ENCODE measurements at regions not wholly inside any gene's neighbourhood (a gene's known extent, or its start where the extent isn't known, plus 50 kb on each side); places are given as distances from the start of the nearest gene placed in this dataset.

GRCh38 chr5:36355516-36355915 lies 53.8 kb upstream of the RANBP3L start:
- no peak for DNase-seq

- no peak for DNase-seq
Observed at GRCh38 chr5:36356915-36357314, 55.2 kb upstream of the RANBP3L start.

GRCh38 chr5:36357391-36357975 lies 55.8 kb upstream of the RANBP3L start:
- DNase-seq: peak; percentile 40

- DNase-seq: no peak
Observed at GRCh38 chr5:36359267-36359666, 57.6 kb upstream of the RANBP3L start.

- no peak for DNase-seq
Observed at GRCh38 chr5:36360307-36360706, 58.6 kb upstream of the RANBP3L start.

GRCh38 chr5:36363101-36363500 lies 61.4 kb upstream of the RANBP3L start:
- no peak for DNase-seq

- no peak for DNase-seq
Observed at GRCh38 chr5:36363744-36364143, 62.0 kb upstream of the RANBP3L start.

- no peak for DNase-seq
Observed at GRCh38 chr5:36364473-36364872, 62.8 kb upstream of the RANBP3L start.

GRCh38 chr5:36365896-36366295 lies 64.2 kb upstream of the RANBP3L start:
- no peak for DNase-seq

- no peak for DNase-seq
Observed at GRCh38 chr5:36366883-36367282, 65.2 kb upstream of the RANBP3L start.

- no peak for DNase-seq
Observed at GRCh38 chr5:36367524-36367923, 65.8 kb upstream of the RANBP3L start.

- no peak for DNase-seq
Observed at GRCh38 chr5:36369219-36369690, 67.6 kb upstream of the RANBP3L start.

GRCh38 chr5:36370073-36370472 lies 68.4 kb upstream of the RANBP3L start:
- no peak for DNase-seq

- DNase-seq: no peak
Observed at GRCh38 chr5:36371366-36371765, 69.7 kb upstream of the RANBP3L start.

GRCh38 chr5:36373527-36374086 lies 71.9 kb upstream of the RANBP3L start:
- DNase-seq: no peak

GRCh38 chr5:36374266-36374862 lies 72.7 kb upstream of the RANBP3L start:
- peak; percentile 59 for DNase-seq

GRCh38 chr5:36377192-36377591 lies 75.5 kb upstream of the RANBP3L start:
- DNase-seq: no peak

- no peak for DNase-seq
Observed at GRCh38 chr5:36378551-36378950, 76.8 kb upstream of the RANBP3L start.

GRCh38 chr5:36382890-36383289 lies 81.2 kb upstream of the RANBP3L start:
- DNase-seq: no peak

GRCh38 chr5:36383942-36384341 lies 82.2 kb upstream of the RANBP3L start:
- no peak for DNase-seq

GRCh38 chr5:36384845-36385244 lies 83.1 kb upstream of the RANBP3L start:
- no peak for DNase-seq

- DNase-seq: no peak
Observed at GRCh38 chr5:36385495-36385894, 83.8 kb upstream of the RANBP3L start.

GRCh38 chr5:36388288-36388687 lies 86.6 kb upstream of the RANBP3L start:
- DNase-seq: no peak

- DNase-seq: no peak
Observed at GRCh38 chr5:36389245-36389644, 87.5 kb upstream of the RANBP3L start.

- DNase-seq: no peak
Observed at GRCh38 chr5:36390640-36391039, 88.9 kb upstream of the RANBP3L start.

Measured in left hindlimb (tissue), 1 donor.